NB4 (cell line): ENCODE measurements at regions not wholly inside any gene's neighbourhood (a gene's known extent, or its start where the extent isn't known, plus 50 kb on each side); places are given as distances from the start of the nearest gene placed in this dataset.

ENCODE experiments used
- CTCF ChIP-seq: IDR thresholded peaks from one replicate; pipeline ENCODE4 v1.5.1; 2012; ENCODE audit warnings: low read depth, low read length
- MAX ChIP-seq: IDR thresholded peaks from 2 replicates; pipeline ENCODE4 v1.6.1; 2011; ENCODE audit warnings: low read depth, low read length
- POLR2A ChIP-seq: IDR thresholded peaks from 2 replicates; pipeline ENCODE4 v1.6.1; 2011; ENCODE audit warnings: mild to moderate bottlenecking; ENCODE audit not compliant: insufficient read length; ENCODE audit errors: extremely low read depth

GRCh38 chr6:119678961-119679360, 329.4 kb upstream of the MAN1A1 start:
- TF ChIP-seq MAX = no peak
- no peak for TF ChIP-seq POLR2A
- no peak for TF ChIP-seq CTCF
